D341Med (cell line): ENCODE measurements at regions not wholly inside any gene's neighbourhood (a gene's known extent, or its start where the extent isn't known, plus 50 kb on each side); places are given as distances from the start of the nearest gene placed in this dataset.

ENCODE experiments used
- DNase-seq: peaks from one replicate; pipeline ENCODE4 v3.0.0; 2012; ENCODE audit warnings: low spot score

DNA sequence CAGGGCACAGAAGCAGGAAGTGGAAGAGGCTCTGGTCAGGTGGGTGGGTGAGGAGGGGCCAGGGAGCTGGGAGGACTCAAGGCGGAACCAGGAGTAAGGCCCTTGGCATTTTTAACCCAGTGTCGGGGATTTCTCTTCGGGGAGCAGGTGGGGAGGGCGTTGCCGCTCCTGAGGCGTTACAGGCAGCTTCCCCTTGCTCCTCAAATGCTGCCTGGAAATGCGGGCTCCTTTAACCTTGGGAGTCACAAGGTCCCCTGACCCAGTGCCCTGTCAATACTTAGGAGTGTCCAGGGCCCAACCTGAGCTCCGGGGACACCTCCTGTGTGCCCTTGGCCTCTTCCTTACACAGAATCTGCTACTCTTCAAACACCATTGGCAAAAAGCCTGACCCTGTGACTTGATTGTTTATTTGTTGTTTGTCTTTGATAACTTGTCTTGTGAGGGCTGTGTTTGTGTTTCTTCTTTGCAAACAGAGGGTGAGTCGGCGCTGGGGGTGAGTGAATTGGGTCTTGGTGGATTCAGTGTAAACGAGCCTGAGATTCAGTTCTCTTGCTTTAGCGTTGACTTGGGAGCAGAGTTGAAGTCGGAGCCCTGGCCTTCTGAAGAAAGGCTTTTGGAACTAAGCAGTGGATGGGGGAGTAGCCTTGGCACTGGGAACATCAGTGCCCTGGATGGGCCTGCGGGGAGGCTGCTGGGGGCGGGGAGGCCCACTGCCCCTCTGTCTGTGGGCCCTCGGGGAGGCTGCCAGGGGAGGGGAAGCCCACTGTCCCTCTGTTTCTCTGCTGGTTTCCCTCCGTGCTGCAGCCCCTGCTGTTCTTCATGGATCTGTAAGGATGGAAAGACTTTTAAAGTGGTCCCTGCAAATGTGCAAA is 300.7 kb upstream of the IRX4 start:
- DNase-seq, result no peak

DNA sequence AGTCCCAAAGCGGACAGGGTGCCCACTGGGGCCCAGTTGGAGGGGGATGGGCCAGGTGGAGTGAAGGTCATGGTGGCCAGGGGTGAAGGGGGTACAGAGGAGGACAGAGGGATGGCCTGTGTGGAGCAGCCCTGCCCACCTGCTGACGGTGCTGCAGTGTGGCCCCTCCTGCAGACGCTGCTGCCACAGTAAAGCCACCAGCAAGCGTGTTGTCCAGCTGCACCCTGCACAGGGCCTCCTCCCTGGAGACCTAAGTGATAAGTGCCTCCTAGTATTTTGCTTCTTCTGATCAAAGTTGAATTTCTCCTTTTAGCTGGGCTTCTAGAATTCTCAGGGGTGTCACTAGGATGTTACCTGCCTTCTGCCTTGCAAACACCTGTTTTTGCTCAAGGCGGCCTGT is 299.3 kb upstream of the IRX4 start:
- DNase-seq, result no peak

DNA sequence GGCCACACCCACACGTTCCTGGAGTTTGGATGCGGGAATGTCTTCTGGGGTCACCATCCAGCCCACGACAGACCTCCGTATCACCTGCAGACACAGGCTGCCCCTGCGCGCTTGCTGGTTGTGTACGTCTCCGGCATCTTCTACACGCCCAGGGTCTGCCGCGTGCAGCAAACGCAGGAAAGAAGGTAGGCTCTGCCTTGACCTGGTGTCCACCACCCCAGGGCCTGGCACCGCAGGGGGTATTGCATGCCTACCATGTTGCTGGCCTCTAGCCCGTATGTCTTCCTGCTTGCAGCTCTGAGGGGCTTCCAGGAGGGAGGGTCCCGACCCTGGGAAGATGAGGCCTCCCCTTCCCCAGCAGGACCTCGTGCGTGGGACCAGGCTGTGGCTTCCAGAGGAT is 298.8 kb upstream of the IRX4 start:
- no peak for DNase-seq

DNA sequence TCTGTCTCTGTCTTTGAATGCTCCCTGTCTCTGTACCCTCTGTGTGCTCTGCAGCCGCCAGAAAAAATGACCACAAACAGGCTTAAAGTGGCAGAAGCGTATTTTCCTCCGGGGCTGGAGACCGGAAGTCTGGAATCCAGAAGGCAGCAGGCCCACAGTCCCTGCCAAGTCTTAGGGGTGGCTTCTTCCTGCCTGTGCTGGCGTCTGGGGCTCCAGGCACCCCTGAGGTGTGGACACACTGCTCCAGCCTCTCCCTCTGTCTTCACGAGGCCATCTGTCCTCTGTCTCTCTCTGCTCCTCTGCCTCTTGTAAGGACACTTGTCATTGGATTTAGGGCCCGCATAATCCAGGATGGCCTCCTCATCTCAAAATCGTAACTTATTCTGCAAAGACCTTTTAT is 298.4 kb upstream of the IRX4 start:
- no peak for DNase-seq

- no peak for DNase-seq
These were observed 297.7 kb upstream of the IRX4 start for GRCh38 chr5:2180456-2180855.

- DNase-seq, result no peak
These were observed 297.1 kb upstream of the IRX4 start for GRCh38 chr5:2179861-2180260.

GRCh38 chr5:2178528-2178927 is 295.8 kb upstream of the IRX4 start:
- DNase-seq, result no peak

- no peak for DNase-seq
These were observed 295.3 kb upstream of the IRX4 start for GRCh38 chr5:2178071-2178477.

GRCh38 chr5:2177244-2177643 is 294.5 kb upstream of the IRX4 start:
- no peak for DNase-seq

DNA sequence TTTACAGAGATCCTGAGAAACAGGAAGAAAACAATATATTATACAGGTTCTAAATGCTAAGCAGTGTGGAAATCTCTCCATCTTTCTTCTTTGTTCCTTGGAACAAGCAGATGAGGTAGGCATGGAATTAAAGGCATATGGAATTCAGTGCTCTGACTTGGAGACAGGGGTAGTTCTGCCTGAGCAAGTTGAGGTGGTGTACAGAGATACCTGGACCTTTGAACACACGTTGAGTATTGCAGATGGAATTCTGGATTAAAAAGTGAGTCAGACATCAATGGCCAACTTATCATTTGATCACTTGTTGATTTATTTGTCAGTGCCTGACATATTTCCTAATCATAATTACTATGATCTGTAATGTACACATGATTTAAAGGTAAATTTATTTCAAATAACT is 293.9 kb upstream of the IRX4 start:
- no peak for DNase-seq

DNA sequence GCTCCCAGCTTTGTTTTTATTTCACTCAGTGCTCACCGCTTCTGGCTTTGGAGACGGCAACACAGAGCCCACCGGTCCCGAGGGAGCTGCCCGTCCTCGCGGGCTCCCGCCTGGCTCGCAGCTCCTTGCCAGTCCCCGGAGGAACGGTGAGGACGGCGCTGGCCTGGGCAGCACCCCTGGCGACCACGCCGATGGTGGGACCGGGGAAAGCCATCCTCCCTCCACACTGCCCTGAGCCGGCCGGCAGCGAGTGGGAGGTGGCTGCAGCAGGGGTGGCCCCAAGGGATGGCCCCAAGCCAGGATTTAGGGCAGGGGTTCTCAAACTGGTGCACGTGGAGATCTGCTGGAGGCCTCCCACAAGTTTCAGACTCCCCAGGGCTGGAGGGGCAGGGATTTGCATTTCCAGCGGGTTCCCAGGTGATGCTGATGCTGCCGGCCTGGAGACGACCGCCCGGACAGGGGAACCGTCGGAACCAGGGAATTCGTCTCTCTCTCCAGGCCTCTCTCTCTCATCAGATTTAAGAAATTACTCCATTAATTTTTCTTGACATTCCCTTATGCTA is 293.2 kb upstream of the IRX4 start:
- no peak for DNase-seq

- no peak for DNase-seq
These were observed 292.3 kb upstream of the IRX4 start for GRCh38 chr5:2175041-2175440.

- no peak for DNase-seq
These were observed 291.8 kb upstream of the IRX4 start for GRCh38 chr5:2174538-2174937.

DNA sequence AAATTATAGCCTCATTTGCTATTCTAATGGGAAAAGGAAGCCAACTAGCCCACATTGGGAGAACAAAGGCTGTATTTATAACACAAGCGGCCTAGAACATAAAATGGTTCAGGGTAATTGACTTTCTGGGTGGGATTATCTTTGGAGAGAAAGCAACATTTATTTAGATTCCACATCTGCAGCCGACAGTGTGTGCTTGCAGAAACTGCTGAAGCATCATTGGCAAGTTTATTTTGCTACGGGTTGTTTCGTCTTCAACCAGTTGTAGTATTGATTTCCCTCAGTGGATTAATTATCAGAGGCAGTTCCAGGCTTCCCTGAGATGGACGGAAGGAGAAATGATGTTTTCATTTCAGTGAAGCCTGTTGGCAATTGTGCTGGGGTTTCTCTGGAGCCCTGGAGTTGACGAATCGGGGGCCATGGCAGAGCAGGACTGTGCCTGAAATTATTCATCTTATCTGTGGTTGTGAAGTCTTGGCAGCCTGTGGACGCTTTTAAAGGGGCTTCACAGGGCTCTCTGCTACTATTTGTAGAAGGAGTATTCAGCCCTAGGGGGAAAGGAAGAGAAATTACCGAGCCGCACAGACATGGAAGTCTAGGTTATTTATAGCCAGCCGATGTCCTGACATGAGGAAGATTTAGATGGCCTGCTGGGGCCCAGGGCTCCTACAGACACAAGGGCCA is 290.6 kb upstream of the IRX4 start:
- no peak for DNase-seq

- DNase-seq, result no peak
These were observed 289.7 kb upstream of the IRX4 start for GRCh38 chr5:2172471-2172870.

DNA sequence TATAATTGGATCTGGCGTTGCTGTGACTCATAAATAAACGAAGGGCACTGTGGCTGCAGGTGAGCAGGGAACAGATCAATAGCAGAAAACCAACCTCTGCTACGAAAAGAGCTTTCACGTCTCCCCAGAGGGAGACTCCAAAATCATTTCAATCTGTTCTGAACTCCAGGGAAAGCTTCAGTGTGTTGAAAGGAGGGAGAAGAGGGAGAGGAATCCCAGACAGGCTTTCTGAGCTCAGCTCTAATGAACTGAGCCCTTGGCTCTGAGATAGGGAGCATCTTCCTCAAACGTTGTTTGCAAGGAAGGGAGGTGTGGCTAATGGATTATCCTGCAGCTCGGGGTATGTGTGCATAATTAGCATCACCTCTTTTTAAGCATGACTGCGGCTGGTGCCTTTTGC is 288.0 kb upstream of the IRX4 start:
- DNase-seq, result no peak

GRCh38 chr5:2169850-2170760 is 287.4 kb upstream of the IRX4 start:
- DNase-seq, result no peak

DNA sequence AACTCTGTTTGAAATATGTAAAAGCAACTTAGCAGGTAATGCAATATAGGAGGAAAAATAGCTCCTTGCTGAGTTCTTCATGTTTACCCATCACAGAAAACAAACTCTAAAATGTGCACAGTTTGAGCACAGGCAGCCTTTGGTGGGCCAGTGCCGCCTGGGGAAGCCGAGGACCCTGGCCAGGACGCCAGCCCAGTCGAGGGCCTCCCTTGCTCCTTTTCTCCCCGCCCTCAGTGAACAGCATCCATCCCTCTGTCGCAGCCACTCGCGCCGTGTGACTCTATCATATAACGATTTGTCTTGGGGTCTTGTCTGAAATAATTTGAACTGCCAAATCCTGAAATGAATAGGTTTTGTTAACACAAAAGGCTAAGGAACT is 286.7 kb upstream of the IRX4 start:
- DNase-seq, result no peak

- DNase-seq, result no peak
These were observed 286.1 kb upstream of the IRX4 start for GRCh38 chr5:2168601-2169429.

DNA sequence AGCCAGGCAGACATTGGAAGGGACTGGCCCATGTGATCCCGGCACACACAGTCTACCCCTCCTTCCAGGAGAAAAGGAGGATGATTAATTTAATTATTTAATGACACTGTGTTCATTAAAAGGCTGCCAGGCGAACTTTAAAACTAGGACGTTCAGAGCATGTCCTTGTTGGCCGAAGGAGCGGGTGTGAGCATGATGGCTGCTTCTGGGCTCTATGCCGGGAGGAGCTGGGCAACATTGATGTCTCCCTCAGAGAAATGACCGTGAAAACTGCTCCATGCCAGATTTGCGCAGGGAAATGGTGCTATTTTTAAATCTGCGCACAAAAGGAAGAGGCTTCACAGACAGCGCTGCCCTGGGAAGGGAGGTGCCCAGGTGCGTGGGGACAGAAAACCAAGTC is 284.9 kb upstream of the IRX4 start:
- no peak for DNase-seq

DNA sequence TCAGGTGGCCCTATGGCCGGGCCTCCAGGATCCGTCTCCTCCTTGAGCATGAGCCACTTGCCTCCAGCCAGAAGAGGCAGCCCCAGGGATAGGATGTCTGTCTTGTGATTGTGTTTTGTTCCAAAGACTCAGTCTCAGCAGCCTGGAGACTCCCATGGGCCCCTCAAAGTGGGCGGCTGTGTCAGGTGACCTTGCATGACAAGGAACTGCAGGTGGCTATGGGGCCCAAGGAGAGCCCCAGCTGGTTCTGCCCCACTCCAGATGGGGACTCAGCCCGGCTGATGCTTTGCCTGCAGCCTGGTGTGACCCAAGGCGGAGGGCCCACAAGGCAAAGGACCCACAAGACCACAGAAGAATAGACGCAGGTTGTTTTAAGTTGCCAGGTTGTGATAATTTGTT is 284.3 kb upstream of the IRX4 start:
- no peak for DNase-seq
